ENCODE measurements at regions not wholly inside any gene's neighbourhood (a gene's known extent, or its start where the extent isn't known, plus 50 kb on each side); places are given as distances from the start of the nearest gene placed in this dataset.
"Not testable (repeated sequence)": the region's sequence is repeated elsewhere in the genome, so short reads cannot be mapped to it uniquely, and the experiment has no call there.

DNA sequence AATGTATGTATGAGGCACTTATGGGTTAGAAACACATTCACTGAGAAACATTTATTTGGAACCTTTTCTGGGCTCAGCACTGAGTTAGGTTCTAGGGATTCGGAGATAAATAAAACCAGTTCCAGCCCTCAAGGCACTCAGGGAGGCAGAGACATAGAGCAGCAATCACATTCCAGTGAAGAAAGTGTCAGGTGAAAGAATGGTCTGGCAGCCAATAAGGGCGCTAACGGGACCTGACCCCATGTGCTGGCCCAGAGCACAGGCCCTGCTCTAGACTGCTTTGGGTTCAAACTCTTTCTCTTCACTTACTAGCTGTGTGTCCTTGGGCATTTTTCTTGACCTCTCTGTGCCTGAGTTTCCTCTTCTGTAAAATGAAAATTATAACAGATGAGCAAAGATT lies 146.0 kb upstream of the SYT13 start:
- no peak for DNase-seq

DNA sequence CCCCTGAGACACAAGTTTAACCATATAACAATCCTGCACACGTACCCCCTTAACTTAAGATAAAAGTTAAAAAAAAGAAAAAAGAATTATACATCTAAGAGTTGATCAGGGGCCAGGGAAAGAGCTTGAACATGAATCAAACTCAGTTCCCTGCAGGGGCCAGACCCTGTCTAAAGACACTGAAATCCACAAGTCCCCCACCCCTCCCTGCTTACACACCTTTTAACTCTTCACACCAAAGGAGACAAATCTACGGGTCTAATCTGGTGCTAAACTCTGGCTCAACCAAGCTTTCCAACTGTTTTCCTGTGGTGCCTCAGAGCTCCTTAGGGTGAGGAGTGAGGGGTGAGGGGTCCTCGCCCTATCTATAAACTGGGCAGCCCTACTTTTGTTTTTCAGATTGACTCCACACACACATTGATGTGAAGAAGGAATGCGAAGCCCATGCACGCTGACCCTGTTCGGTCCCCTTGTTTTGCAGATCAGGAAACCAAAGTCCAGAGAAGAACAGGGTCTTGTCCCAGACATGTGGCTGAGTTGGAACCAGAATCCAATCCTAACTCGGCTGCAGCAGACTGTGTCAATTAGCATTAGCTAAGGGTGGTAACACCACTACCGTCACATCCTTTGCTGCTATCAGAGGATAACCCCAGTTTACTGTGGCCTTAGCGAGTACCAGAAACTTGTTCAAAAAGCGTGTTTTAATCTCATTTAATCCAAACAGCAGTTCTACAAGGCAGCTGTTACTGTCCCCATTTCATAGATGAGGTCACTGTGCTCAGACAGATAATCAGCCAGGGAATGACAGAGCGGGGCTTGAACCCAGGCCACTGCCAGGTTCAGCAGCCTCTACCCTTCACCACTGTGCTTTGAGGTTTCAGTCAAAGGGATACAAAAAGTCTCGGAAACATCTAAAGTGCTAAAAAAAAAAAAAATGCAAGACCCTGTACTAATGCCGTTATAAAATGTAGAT lies 145.2 kb upstream of the SYT13 start:
- DNase-seq: no peak

DNA sequence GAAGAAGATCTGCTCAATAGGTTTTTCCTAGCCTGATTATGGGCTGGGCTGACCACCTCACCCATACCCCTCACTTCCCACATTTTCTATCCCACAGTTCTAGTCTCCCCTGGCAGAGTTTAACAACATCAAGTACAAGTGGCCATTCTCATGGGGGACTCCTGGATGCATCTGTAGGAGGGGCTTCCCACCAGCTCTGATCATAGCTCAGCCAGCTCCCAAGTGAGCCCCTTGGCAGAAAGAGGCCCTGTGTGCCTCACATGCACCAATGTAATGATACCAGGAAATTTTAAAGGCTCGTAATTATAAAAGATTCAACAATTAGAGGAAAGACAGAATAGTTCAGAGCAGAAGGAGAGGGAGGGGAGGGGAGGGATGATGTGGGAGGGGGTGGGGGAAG lies 144.2 kb upstream of the SYT13 start:
- no peak for DNase-seq

DNA sequence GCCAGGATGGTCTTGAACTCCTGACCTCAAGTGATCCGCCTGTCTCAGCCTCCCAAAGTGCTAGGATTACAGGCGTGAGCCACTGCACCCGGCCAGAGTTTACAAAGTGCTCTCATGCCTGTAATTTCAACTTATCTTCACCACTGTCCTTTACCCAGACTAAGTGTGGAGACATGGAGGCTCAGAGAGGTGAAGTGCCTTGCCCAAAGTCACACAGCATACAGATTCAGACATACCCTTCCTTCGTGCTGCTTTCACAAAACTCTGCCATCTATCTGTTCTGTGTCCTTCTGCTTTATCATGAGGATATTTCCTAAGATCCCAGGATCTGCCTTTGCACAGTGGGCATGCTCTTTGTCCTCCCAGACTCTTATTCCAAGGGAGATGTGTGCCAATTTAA lies 143.6 kb upstream of the SYT13 start:
- DNase-seq: no peak

DNA sequence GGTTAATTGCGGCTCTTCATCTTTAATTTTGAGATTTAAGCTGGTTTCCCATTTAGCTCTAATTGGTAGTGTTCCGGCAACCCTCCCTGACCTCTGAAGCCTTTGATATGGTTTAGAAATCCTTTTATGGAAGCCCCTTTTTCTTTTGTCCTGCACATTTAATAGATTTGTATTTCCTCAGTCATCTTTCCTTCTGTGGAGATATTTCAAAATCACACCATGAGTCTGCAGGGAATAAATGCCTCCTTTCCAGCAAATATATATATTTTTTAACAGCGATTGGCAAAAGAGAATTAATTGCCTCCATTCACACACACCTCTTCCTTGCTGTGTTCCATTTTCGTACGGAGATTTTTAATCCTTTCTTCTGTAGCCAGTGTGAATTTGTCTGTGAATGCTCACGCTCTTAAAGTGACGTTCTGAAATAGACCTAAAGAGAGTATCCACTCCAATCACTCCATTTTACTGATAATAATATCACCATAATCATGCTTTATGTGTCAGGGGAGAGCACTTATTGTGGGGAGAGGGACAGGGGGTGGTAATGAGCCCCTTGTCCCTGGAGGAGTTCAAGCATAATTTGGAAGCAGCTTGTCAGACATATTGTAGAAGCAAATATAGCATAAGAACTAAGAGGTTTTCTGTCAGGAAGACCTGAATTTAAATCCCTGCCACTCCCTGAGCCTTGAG lies 142.5 kb upstream of the SYT13 start:
- DNase-seq: no peak

DNA sequence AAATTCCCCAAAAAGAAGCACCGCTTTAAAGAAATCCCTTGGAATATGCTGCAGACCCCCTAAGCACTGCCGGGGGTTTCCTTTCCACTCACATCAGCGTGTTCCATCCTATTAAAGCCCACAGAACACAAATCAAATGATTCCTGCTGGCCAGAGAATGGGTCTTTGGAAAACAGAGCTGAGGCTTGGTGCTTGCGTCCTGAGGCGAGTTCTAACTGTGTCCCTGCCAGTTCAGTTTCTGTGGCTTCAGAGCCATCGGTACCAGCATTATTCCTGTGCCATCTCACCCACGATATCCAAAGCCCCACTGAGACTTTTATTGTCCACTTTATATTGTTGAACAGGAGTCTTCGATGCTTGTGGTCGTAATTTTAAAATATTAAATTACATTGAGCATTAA lies 142.0 kb upstream of the SYT13 start:
- DNase-seq: no peak

DNA sequence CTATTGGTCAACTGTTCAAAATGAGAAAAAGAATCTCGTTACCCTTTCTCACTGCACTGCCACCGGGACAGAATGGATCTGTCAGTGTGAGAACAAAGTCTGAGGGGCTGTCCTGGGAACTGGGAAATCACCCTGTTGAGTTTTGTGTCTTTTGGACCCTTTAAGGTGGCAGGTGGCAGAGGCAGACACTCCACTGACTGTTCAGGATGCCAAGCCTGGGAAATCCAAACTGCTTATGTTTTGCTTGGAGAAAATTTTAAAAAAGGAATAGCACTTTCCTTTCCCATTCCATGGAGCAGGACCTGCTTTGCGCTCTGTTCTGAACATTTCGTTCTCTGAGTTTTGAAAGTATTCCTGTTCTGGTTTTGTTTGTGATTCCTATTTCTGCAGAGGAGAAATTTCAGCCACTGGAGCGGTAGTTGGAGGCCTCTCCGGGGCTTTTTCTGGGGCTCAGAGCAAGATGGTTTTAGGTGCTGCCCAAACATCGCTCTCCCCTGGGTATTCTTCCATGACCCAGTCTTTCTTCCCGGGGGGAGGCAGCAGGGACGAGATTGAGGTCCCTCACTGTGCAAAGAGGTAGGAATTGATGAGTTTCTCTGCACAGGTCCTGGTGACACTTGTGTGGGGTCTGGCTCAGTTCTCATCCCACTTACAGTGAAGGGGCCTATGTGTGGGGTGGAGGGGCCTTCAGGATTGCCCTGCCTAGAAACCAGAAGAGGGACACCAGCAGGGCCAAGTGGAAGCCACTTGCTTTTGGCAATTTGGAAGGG lies 138.5 kb upstream of the SYT13 start:
- no peak for DNase-seq

DNA sequence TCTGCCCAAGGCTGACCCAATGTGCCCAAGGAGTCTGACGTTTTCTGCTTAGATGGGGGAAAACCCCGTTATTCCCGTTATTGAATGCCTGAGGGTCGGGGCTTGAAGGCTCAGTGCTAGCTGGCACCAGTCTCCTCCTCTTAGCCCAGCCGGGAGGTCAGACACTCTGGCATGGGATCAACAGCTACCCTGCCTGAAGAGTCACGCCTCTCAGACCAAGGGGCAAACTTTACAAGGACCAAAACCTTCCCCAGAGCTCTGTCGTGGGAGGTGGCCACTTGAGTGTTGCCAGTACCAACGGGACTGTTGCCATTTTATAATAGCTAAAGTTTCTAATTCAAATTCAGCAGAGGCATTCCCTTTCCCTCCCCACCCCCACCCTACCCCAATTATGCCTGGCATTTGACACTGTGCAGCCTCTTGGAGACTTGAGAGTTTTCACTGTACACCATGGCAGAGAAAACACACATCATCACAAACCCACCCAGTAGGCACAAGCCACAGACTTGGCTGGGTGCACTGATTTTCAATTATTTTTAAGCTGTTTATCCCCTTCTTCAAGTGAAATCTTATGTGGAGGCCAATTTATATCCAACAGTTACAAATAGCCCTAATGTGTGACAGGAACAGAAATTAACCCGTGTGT lies 137.5 kb upstream of the SYT13 start:
- DNase-seq: no peak

DNA sequence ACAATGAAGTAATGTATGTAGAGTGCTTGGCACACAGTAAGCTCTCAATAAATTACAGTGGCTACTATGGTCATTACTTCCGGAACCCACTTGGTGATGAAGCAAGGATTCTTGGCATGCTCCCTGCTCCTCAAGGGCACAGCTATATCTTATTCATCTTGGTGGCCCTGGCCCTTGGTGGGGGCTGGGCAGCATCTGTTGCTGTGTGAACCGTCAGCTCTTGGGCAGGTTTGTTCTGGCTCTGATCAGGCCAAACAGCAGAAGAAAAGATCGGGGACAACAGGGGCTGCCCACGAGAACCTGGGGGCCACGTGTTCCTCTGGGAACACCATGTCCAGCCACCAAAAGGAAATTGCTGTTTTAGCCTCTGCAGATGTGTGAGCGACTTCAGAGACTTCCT lies 136.9 kb upstream of the SYT13 start:
- DNase-seq: no peak

DNA sequence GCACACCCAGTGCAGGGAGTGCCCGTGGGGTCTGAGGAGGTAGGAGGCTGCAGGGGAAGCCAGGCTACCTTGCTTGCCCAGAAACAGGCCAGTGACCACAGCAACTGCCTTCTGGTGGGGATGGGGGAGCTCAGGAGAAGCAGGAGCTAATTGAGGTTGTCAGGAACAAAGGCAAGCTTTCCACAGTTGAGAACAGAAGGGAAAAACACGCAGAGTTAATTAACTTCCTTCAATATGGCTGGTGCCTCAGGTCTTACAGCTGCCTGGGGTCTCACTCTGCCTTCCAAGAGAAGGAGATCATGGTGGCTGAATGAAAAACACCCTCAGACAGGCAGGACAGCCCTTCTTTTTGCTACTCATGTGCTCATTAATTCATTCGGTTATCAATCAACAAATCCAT lies 127.9 kb upstream of the SYT13 start:
- DNase-seq: no peak

DNA sequence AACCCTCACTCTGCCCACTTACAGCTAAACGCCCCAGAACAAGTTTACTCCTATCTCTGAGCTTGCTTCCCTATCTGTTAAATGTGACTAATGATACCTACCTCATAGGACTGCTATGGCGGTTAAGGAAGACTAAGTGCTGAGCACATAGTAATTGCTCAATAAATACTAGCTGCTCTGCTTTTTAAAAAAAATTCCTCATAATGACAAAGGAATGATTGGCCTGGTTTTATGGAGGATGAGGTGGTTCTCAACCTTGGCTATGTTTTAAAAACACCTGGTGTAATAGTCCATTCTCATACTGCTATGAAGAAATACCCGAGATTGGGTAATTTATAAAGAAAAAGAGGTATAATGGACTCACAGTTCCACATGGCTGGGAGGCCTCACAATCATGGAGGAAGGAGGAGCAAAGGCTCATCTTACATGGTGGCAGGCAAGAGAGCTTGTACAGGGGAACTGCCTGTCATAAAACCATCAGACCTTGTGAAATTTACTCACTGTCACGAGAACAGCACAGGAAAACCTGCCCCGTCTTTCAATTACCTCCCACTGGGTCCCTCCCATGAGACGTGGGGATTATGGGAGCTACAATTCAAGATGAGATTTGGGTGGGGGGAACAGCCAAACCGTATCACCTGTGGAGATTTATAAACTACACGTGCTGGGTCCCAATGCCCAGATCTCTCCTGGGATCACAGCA lies 127.2 kb upstream of the SYT13 start:
- no peak for DNase-seq

DNA sequence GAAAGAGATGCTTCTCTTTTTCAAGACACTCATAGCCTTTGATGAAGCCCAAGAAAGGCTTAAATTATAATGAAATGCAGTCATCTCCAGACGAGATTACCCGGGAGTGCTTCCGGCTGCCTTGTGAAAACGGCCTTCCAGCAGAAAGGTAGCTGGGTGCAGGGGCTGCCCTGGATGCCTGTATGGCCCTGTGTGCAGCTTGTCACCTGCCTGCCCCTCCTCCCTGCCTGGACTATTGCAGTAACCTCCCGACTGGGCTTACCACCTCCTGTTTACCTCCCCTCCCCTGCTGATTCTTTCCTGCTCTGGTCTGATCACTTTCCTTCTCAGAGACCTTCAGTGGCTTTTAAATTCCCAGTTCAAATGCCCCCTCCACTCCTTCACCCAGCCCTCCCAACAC lies 126.4 kb upstream of the SYT13 start:
- DNase-seq: no peak

DNA sequence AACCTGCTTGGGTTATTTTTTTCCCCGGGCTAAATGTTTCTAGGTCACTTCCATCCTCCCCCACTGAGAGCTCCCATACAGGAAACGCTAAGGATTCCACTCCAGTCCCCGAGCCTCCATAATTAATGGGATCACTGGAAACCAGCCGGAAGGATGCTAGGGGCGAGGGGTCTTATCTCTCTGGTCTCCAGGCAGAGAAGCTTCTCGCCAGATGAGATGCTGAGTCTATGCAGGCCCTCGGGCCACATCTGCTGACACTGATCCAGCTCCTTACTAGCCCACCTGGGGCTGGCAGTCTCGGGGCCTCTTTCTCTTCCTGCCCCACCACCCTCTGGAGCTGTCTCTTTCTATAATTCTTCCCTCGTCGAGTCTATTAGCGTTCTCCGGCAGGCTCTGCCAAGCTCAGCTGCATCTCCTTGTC lies 125.9 kb upstream of the SYT13 start:
- DNase-seq: no peak

DNA sequence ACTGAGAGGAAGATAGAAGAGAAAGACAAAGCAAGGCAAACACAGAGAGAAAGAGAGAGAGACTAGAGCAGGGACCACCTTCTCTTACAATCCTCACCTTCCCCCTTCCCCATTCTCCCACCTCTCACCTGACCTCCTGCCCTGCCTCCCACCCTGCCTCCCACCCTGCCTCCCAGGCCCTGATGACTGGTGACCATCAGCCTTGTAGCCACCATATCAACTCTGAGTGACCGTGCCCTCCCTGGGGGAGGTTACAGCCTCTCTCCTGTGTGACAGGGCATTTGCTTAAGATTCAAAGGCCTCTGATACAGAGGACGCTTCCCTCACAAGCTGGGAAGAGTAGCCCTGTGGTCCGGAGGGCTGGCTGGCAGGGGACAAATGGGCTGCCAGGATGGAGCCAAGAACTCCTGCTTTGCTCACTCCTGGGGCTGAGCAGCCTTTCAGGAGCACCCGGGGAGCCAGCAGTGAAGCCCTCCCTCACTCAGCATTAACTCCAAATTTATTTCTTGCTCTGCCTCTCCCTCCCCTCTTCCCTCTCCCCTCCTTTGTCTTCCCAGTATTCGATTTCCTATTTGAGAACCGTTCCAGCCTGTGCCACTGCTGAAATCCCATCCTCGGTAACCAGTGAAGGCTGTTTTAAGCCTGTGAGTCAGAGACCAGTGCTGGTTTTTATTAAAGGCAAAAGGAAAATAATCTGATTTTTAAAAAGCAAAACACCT lies 125.2 kb upstream of the SYT13 start:
- DNase-seq: no peak

DNA sequence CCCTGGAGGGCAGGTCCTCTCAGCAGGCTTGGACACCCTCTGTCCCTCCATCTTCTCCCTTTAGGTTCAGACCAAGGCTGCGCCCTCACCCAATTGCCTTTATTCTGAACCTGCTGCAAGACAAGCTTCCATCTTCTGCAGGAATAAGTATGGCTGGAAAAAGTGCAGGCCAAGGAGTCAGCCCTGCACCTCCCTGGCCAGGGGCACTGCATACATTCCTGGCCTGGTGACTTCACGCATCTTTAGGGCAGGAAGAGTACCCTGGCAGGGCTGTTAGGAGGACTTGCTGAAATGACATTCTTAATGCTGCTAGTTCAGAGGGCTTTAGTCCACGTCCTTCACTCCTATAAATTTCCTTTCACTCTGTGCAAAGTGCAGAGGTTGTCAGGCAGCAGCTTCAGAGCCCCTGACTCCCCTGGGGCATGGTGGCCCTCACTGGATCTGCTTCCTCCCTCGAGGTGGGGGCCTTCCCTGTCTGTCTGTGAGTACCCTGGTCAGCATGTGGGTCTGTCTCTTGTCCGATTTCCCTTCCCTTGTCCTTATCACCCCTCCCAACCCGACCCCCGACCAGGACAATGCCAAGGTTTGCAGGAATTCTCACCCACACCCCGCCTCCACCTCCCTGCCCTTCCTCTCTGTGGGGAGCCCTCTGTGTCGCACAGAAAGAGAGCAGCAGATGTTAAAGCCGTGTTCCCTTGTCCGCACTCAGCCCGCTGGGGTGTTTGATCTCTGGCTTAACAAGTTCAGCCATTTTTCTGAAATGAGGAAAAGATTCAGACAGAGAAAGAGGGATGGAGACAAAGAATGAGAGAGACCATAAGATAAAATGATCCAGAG lies 124.5 kb upstream of the SYT13 start:
- no peak for DNase-seq

DNA sequence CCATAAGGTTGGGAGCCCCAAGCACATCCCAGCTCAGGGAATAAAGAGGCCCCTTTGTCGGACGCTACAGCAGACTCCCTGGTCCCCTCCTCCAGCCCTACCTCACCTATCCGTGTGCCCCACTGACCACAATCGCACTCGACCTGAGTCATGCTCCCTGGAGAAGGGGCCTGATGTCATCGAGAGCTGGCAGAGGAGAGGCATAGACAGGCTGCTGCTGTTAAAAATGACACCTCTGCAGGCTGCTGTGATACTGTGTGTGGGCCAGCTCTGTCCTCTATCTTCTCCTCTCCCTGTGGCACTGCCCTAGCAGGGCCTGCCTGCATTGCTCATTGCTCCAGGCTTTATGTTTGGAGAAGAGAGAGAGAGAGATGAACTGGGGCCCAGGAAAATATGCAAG lies 123.4 kb upstream of the SYT13 start:
- no peak for DNase-seq

DNA sequence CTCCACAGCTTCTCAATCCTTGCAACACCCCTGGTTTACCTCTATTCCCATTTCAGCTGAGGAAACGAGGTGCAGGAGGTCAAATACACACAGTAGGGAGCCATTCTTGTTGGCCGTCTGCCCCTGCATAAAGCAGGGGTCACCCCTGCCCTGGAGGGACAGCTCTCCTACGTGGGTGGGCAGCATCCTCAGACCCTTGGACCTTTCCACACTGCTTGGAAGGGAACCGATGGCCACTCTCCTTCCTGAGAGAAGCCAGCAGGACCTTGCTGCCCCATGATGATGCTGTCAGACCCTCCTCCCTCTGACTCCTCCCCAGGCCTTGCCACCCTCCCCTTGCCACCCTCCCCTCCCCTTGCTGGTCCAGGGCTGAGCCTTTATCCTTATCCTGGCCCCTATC lies 121.1 kb upstream of the SYT13 start:
- no peak for DNase-seq

DNA sequence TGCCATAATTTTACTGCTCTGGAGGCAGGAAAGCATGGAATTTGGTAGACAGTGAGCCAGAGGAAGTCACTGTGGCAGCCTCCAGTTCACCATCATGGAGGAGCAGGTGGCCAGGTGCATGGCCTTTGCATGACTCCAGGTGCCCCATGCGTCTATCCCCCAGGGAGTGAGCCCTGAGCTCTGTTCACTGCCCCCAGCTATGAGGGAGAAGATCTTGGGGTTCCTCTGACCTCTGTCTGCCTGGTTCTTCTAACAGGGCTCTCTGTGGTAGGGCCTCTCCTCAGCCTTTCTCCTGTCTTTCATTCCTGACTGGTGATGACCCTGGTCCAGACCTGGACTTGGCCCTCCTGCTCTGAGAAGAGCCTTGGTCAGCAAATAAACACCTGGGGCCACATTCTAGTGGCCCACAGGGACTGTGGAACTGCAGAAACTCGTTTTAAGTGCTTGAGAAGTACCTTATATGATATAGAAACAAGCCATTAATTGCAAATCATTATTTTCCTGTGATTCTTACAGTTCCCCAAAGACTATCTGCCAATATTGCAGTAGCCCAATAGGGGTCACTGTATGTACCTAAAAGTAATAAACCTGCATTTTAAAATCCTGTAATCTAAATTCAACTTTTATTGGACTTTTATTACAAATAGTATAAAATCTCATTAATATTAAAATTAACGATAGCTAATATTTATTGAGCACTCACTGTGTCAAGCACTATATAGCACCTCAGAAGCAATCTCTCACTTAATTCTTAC lies 120.0 kb upstream of the SYT13 start:
- no peak for DNase-seq

DNA sequence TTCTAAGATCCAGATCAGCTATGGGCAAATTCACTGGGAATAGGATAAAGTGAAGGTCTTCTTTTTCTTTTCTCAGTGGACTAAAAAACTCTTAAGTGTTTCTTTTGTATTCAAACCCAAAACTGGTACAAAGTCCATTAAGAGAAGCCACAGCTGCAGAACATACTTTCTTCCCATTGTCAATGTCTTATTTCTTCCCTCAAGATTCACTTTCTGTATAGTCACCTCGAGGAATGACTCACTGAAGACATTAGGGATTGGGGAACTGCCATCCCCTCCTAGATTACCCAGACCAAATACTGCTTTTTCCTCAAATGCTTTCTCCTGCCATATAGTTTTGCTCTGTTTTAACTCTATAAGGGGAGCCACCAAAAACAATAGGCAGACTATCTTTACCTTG lies 117.4 kb upstream of the SYT13 start:
- not testable (repeated sequence) for DNase-seq

Data from effector CD4-positive, alpha-beta T cell (primary cell).